ENCODE measurements at regions not wholly inside any gene's neighbourhood (a gene's known extent, or its start where the extent isn't known, plus 50 kb on each side); places are given as distances from the start of the nearest gene placed in this dataset.

GRCh38 chr9:69980041-69980440 lies 63.6 kb upstream of the MAMDC2 start:
- Histone ChIP-seq H3K14ac (ENCODE audit: insufficient read length) (no peak overlapping the region), H2BK15ac (ENCODE audit: low read length) (no peak overlapping the region), H2BK120ac (replicated peaks; ENCODE audit: low read depth, low read length) (no peak overlapping the region), H4K5ac (ENCODE audit: insufficient read length, low read depth, low read length) (no peak overlapping the region), H4K20me1 (replicated peaks in 1 of 2; ENCODE audit: control insufficient read depth in 1 of 2, insufficient read depth in 2 of 2, low read length in 2 of 2) (no peaks in the 10 kb centered on the region), H3K4me3 (ENCODE audit: extremely low read depth in 1 of 4, insufficient read depth in 2 of 4, low read depth in 3 of 4, low read length in 4 of 4) (no peak overlapping the region), H3K4me1 (replicated peaks in 1 of 4; ENCODE audit: control insufficient read depth in 3 of 4, insufficient read depth in 4 of 4, low read length in 3 of 4) (peaks cover 0 to 3% (median 0%) of the 10 kb centered on the region in 4 experiments; a peak in 1 of 7 replicates), H3K56ac (replicated peaks; ENCODE audit: insufficient read length, low read depth, low read length) (no peak overlapping the region), H3K9me3 (ENCODE audit: insufficient read depth in 2 of 2, low read depth in 1 of 2, low read length in 1 of 2) (no peaks in the 10 kb centered on the region; a peak in 1 of 4 replicates), H2AK5ac (ENCODE audit: low read depth, low read length) (no peak overlapping the region), H2AFZ (ENCODE audit: low read length) (no peak overlapping the region), H3K23ac (ENCODE audit: insufficient read length) (no peak overlapping the region), H2BK12ac (ENCODE audit: low read depth, low read length) (no peak overlapping the region), H3K9ac (replicated peaks in 1 of 4; ENCODE audit: extremely low read depth in 1 of 4, low read depth in 3 of 4, low read length in 3 of 4) (no peak overlapping the region), H3K79me2 (ENCODE audit: control insufficient read depth in 1 of 2, insufficient read depth in 2 of 2, low read length in 2 of 2) (no peaks in the 10 kb centered on the region), H3K36me3 (ENCODE audit: control insufficient read depth in 2 of 4, insufficient read depth in 4 of 4, low read length in 3 of 4) (no peaks in the 10 kb centered on the region), H4K91ac (replicated peaks; ENCODE audit: insufficient read length, low read length) (no peak overlapping the region), H3K79me1 (ENCODE audit: low read depth, low read length) (no peaks in the 10 kb centered on the region), H3K18ac (ENCODE audit: extremely low read depth, low read length) (no peak overlapping the region), H3K27me3 (replicated peaks in 1 of 4; ENCODE audit: control insufficient read depth in 3 of 4, extremely low read depth in 1 of 4, insufficient read depth in 3 of 4, low read length in 3 of 4) (no peaks in the 10 kb centered on the region), H3K23me2 (ENCODE audit: low read depth, low read length) (no peaks in the 10 kb centered on the region), H3K4ac (replicated peaks; ENCODE audit: insufficient read length, low read depth, low read length) (no peak overlapping the region), H2BK20ac (ENCODE audit: low read length) (no peak overlapping the region), H3K4me2 (ENCODE audit: insufficient read depth in 1 of 2, low read depth in 2 of 2, low read length in 2 of 2) (no peak overlapping the region), H4K8ac (ENCODE audit: extremely low read depth, insufficient read depth, low read length) (no peak overlapping the region), H3K27ac (ENCODE audit: low read depth, low read length) (no peak overlapping the region), H2BK5ac (ENCODE audit: low read depth, low read length) (no peak overlapping the region)
- DNase-seq (ENCODE audit: low read depth in 1 of 2, low spot score in 2 of 2) (no peak), FAIRE-seq (no peak)
- WGBS, 2 experiments (ENCODE audit: extremely low coverage in 1 of 2, insufficient coverage in 1 of 2, insufficient read length in 1 of 2, insufficient replicate concordance in 2 of 2, low coverage in 1 of 2, low lambda C conversion rate in 2 of 2, missing lambda C conversion rate in 1 of 2) = 78% methylated on average over 2 of the region's 2 CpGs; no CpG with 5 or more reads in 1 of the 2 experiments
- POLR2A ChIA-PET (ENCODE audit: partially characterized antibody) = no interaction called here
- CTCF ChIA-PET (ENCODE audit: partially characterized antibody) = no interaction called here
- TF ChIP-seq TCF12 (IDR thresholded peaks at IDR 0.05; ENCODE audit: low read depth, low read length) (no peak), YY1 (IDR thresholded peaks at IDR 0.05; ENCODE audit: low read depth, low read length) (no peak), FOSL1 (IDR thresholded peaks at IDR 0.05; ENCODE audit: insufficient read depth, low read depth, low read length) (no peak), CREB1 (IDR thresholded peaks at IDR 0.05) (no peak), RBBP5 (IDR thresholded peaks at IDR 0.05; ENCODE audit: borderline replicate concordance, low read depth, low read length) (no peak), NRF1 (IDR thresholded peaks at IDR 0.05; ENCODE audit: low read depth, low read length) (no peak), JUN (IDR thresholded peaks at IDR 0.05; ENCODE audit: low read depth, low read length) (no peak), E2F6 (IDR thresholded peaks at IDR 0.05) (no peak), SRF (IDR thresholded peaks at IDR 0.05; ENCODE audit: low read depth, low read length) (no peak), RNF2 (IDR thresholded peaks at IDR 0.05; ENCODE audit: borderline replicate concordance, low read depth, low read length, missing control alignments, poor library complexity, severe bottlenecking) (no peak), CBX5 (IDR thresholded peaks at IDR 0.05; ENCODE audit: low read depth, low read length) (no peak)

All from H1 (cell line).